SK-N-SH (cell line): ENCODE measurements at regions not wholly inside any gene's neighbourhood (a gene's known extent, or its start where the extent isn't known, plus 50 kb on each side); places are given as distances from the start of the nearest gene placed in this dataset.

ENCODE experiments used
- CTCF ChIP-seq: fragments of 200-600 bp; sonication (generic); IDR thresholded peaks from 2 replicates; pipeline ENCODE4 v1.6.1; 2017; ENCODE audit warnings: antibody characterized with exemption, mild to moderate bottlenecking, moderate library complexity
- EP300 ChIP-seq, 2 experiments: IDR thresholded peaks; 2 replicates each; pipeline versions ENCODE4 v1.4.0 to v1.6.1; 2012; ENCODE audit warnings: borderline replicate concordance in 1 of 2, low read depth in 1 of 2, low read length in 1 of 2
- FOXJ3 ChIP-seq: sonication (generic); formaldehyde crosslinking; IDR thresholded peaks from 2 replicates; pipeline ENCODE4 v1.5.1; 2020; ENCODE audit warnings: mild to moderate bottlenecking, missing genetic modification reagents
- MAX ChIP-seq: IDR thresholded peaks from 2 replicates; pipeline ENCODE4 v1.4.0; 2012; ENCODE audit warnings: low read depth

GRCh38 chr10:53088961-53089360 lies 316.4 kb upstream of the MBL2 start:
- TF ChIP-seq CTCF (no peak), EP300 (IDR thresholded peaks at IDR 0.05; ENCODE audit: borderline replicate concordance in 1 of 2, low read depth in 1 of 2, low read length in 1 of 2) (no peak), FOXJ3 (CRISPR knock-in tag) (no peak), MAX (no peak)
